HPDE6-E6E7 (cell line): ENCODE measurements at regions not wholly inside any gene's neighbourhood (a gene's known extent, or its start where the extent isn't known, plus 50 kb on each side); places are given as distances from the start of the nearest gene placed in this dataset.

Source experiments
- DNase-seq: peaks from one replicate; pipeline ENCODE4 v3.0.0; 2011; ENCODE audit warnings: missing footprints; ENCODE audit errors: extremely low spot score

- no peak for DNase-seq
These were observed 169.1 kb downstream of the GUCY2F start for GRCh38 chrX:109312757-109313156.

GRCh38 chrX:109310031-109310430 is 171.9 kb downstream of the GUCY2F start:
- no peak for DNase-seq

GRCh38 chrX:109301177-109301576 is 180.7 kb downstream of the GUCY2F start:
- no peak for DNase-seq

- no peak for DNase-seq
These were observed 181.5 kb downstream of the GUCY2F start for GRCh38 chrX:109300415-109300814.

GRCh38 chrX:109299091-109299490 is 182.8 kb downstream of the GUCY2F start:
- no peak for DNase-seq

- no peak for DNase-seq
These were observed 187.6 kb downstream of the GUCY2F start for GRCh38 chrX:109294097-109294814.

- no peak for DNase-seq
These were observed 198.0 kb downstream of the GUCY2F start for GRCh38 chrX:109283870-109284269.

GRCh38 chrX:109281483-109282275 is 200.2 kb downstream of the GUCY2F start:
- no peak for DNase-seq

- no peak for DNase-seq
These were observed 207.1 kb downstream of the GUCY2F start for GRCh38 chrX:109274806-109275205.

- DNase-seq, result peak; percentile 47
These were observed 211.1 kb downstream of the GUCY2F start for GRCh38 chrX:109270580-109271484.

GRCh38 chrX:109268340-109268739 is 213.5 kb downstream of the GUCY2F start:
- no peak for DNase-seq

- DNase-seq, result no peak
These were observed 215.9 kb downstream of the GUCY2F start for GRCh38 chrX:109266034-109266433.

GRCh38 chrX:109264878-109265277 is 217.0 kb downstream of the GUCY2F start:
- no peak for DNase-seq

GRCh38 chrX:109261279-109261678 is 220.6 kb downstream of the GUCY2F start:
- no peak for DNase-seq

- DNase-seq, result no peak
These were observed 229.1 kb downstream of the GUCY2F start for GRCh38 chrX:109252789-109253188.

GRCh38 chrX:109218761-109219160 is 263.1 kb downstream of the GUCY2F start:
- no peak for DNase-seq

- DNase-seq, result no peak
These were observed 282.2 kb downstream of the GUCY2F start for GRCh38 chrX:109199726-109200125.

- DNase-seq, result no peak
These were observed 291.3 kb downstream of the GUCY2F start for GRCh38 chrX:109190542-109190941.

- no peak for DNase-seq
These were observed 294.3 kb downstream of the GUCY2F start for GRCh38 chrX:109187473-109188168.

- no peak for DNase-seq
These were observed 294.9 kb downstream of the GUCY2F start for GRCh38 chrX:109186939-109187338.

GRCh38 chrX:109184506-109185139 is 297.3 kb downstream of the GUCY2F start:
- no peak for DNase-seq
